Testis (tissue), 2 donors: ENCODE measurements at regions not wholly inside any gene's neighbourhood (a gene's known extent, or its start where the extent isn't known, plus 50 kb on each side); places are given as distances from the start of the nearest gene placed in this dataset.

Source experiments
- POLR2A ChIP-seq: fragments of 450-650 bp; IDR thresholded peaks from one replicate; pipeline ENCODE4 v1.6.1; 2017; ENCODE audit warnings: antibody characterized with exemption, mild to moderate bottlenecking, moderate library complexity
- TF ChIP-seq, protein P1 (sequence below), 3 experiments: fragments of 450-650 bp in 2 of 3; fragments of 200-600 bp in 1 of 3; sonication (generic) in 1 of 3; IDR thresholded peaks; one replicate each; pipeline ENCODE4 v1.5.1; 2016 to 2019; ENCODE audit warnings: antibody characterized with exemption in 3 of 3, mild to moderate bottlenecking in 2 of 3, moderate library complexity in 1 of 3

DNA sequence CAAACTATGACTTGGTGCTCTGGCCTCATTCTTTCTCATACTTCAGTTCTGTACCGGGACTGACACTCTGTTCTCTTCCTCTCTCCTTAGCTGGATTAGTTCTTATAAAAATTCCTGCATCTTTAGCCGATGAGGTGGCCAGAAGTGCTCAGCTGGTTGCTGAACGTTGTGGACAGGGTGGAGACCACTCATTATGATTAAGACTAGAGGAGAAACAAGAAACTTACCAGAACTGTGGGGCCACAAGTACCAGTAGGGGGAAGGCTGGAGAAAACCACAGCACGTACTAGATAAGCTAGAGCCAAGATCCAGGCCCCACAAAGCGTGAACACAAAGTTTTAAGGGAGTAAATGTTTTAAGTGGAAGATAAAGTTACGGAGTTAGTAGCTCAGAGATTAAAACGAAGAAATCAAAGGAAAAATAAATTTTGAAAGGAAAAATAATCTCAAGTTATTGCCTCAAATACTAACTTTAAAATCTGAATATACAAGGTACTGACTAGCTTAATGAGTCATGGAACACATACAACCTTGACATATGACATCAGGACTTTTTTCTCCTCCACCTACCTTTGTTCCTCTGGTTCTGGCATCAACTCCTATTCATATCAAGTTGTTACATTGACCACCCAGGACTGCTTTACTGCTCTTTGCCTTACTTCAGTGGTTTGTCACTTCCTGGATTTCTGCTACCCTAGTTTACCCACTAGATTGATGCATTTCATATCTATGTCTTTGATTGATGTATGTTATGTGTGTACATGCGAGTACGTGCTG lies 469.0 kb downstream of the TFEC start:
- TF ChIP-seq POLR2A = no peak
- TF ChIP-seq, protein P1, sequence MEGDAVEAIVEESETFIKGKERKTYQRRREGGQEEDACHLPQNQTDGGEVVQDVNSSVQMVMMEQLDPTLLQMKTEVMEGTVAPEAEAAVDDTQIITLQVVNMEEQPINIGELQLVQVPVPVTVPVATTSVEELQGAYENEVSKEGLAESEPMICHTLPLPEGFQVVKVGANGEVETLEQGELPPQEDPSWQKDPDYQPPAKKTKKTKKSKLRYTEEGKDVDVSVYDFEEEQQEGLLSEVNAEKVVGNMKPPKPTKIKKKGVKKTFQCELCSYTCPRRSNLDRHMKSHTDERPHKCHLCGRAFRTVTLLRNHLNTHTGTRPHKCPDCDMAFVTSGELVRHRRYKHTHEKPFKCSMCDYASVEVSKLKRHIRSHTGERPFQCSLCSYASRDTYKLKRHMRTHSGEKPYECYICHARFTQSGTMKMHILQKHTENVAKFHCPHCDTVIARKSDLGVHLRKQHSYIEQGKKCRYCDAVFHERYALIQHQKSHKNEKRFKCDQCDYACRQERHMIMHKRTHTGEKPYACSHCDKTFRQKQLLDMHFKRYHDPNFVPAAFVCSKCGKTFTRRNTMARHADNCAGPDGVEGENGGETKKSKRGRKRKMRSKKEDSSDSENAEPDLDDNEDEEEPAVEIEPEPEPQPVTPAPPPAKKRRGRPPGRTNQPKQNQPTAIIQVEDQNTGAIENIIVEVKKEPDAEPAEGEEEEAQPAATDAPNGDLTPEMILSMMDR (IDR thresholded peaks at IDR 0.05) = no peak
